Smooth muscle cell (in vitro differentiated cells): ENCODE measurements at regions not wholly inside any gene's neighbourhood (a gene's known extent, or its start where the extent isn't known, plus 50 kb on each side); places are given as distances from the start of the nearest gene placed in this dataset.

ENCODE experiments used
- DNase-seq: peaks from one replicate; lab custom pipeline; 2025; ENCODE audit not compliant: unreplicated experiment; lab: John Stamatoyannopoulos, UW
- H2AFZ ChIP-seq: fragments of 200-600 bp; sonication (generic); 2 replicates; pipeline ENCODE4 v1.6.0; 2016; ENCODE audit warnings: antibody characterized with exemption, low read depth, mild to moderate bottlenecking
- H3F3A ChIP-seq: fragments of 200-600 bp; sonication (generic); 2 replicates; pipeline ENCODE4 v1.6.0; 2017; ENCODE audit warnings: antibody characterized with exemption, low read depth
- H3K27ac ChIP-seq: fragments of 200-600 bp; sonication (generic); 2 replicates; pipeline ENCODE4 v1.5.1; 2016; ENCODE audit warnings: low read depth, mild to moderate bottlenecking
- H3K27me3 ChIP-seq: fragments of 200-600 bp; sonication (generic); 2 replicates; pipeline ENCODE4 v1.6.1; 2016; ENCODE audit warnings: low read depth, mild to moderate bottlenecking
- H3K36me3 ChIP-seq: fragments of 200-600 bp; sonication (generic); 2 replicates; pipeline ENCODE4 v1.5.1; 2016; ENCODE audit warnings: low read depth
- H3K4me1 ChIP-seq: fragments of 200-600 bp; sonication (generic); 2 replicates; pipeline ENCODE4 v1.5.1; 2016; ENCODE audit warnings: low read depth
- H3K4me2 ChIP-seq: fragments of 200-600 bp; sonication (generic); 2 replicates; pipeline ENCODE4 v1.6.0; 2016; ENCODE audit warnings: mild to moderate bottlenecking
- H3K4me3 ChIP-seq: fragments of 200-600 bp; sonication (generic); 2 replicates; pipeline ENCODE4 v1.5.1; 2016; ENCODE audit warnings: mild to moderate bottlenecking
- H3K79me2 ChIP-seq: fragments of 200-600 bp; sonication (generic); 2 replicates; pipeline ENCODE4 v1.6.0; 2016; ENCODE audit warnings: low read depth, mild to moderate bottlenecking
- H3K9ac ChIP-seq: fragments of 200-600 bp; sonication (generic); 2 replicates; pipeline ENCODE4 v1.6.0; 2016; ENCODE audit warnings: low read depth
- H3K9me3 ChIP-seq: fragments of 200-600 bp; sonication (generic); replicated peaks from 2 replicates; pipeline ENCODE4 v1.5.1; 2016; ENCODE audit warnings: low read depth
- H4K20me1 ChIP-seq: fragments of 200-600 bp; sonication (generic); 2 replicates; pipeline ENCODE4 v1.6.0; 2016; ENCODE audit warnings: low read depth
- WGBS: methylation state at CpG from one replicate; pipeline ENCODE4 v1.1.7; 2016; ENCODE audit warnings: low lambda C conversion rate; 5-methylcytosine and 5-hydroxymethylcytosine counted together
- TF ChIP-seq, protein P1 (sequence below): fragments of 200-600 bp; sonication (generic); IDR thresholded peaks from 2 replicates; pipeline ENCODE4 v1.5.1; 2017; ENCODE audit warnings: borderline replicate concordance, mild to moderate bottlenecking, antibody characterized with exemption; ENCODE audit not compliant: insufficient read depth, poor library complexity, severe bottlenecking

DNA sequence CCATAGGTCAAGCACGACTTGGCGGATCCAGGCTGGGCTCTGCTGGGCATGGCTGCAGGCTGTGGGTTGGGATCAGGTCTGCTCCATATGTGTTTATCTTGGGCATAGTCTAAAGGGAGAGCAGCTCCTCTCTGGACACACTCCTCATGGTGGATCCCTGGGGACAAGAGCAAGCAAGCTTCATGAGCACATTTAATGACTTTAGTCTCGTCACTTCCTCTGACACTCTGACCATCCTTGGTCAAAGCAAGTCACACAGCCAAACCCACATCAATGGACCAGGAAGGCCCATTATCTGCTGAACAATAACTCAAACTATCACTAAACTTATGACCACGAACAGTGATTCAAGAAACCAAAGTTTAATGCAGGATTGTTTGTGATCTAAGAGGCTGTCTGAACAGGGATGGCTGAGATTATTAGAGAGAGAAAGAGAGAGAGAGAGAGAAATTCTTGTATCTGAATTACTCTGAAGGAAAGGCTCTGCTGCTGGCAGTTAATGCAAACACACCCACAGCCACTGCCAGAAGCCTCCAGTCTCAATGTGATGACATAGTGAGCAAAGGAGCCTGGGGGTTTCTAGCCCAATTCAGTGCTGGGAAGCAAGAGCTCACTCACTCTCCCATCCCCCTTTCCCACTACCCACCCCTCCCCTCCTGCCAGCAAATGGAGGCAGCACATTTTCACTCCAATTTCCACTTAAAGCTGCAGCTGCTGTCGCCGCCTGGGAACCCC lies 490.2 kb upstream of the SULF2 start:
- H4K20me1 ChIP-seq, result no peaks in the 10 kb centered on the region
- no peak for DNase-seq
- no peaks in the 10 kb centered on the region for H3K9me3 ChIP-seq
- H3K27ac ChIP-seq, result peak overlapping the region; percentile 81
- no peaks in the 10 kb centered on the region for H3K27me3 ChIP-seq
- TF ChIP-seq, protein P1, sequence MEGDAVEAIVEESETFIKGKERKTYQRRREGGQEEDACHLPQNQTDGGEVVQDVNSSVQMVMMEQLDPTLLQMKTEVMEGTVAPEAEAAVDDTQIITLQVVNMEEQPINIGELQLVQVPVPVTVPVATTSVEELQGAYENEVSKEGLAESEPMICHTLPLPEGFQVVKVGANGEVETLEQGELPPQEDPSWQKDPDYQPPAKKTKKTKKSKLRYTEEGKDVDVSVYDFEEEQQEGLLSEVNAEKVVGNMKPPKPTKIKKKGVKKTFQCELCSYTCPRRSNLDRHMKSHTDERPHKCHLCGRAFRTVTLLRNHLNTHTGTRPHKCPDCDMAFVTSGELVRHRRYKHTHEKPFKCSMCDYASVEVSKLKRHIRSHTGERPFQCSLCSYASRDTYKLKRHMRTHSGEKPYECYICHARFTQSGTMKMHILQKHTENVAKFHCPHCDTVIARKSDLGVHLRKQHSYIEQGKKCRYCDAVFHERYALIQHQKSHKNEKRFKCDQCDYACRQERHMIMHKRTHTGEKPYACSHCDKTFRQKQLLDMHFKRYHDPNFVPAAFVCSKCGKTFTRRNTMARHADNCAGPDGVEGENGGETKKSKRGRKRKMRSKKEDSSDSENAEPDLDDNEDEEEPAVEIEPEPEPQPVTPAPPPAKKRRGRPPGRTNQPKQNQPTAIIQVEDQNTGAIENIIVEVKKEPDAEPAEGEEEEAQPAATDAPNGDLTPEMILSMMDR, result no peak
- peaks cover 25% of the 10 kb centered on the region for H3K4me1 ChIP-seq
- WGBS, result 41% methylated on average over 6 of the region's 6 CpGs
- no peak overlapping the region for H3K4me3 ChIP-seq
- no peaks in the 10 kb centered on the region for H3K36me3 ChIP-seq
- no peaks in the 10 kb centered on the region for H3K79me2 ChIP-seq
- peak overlapping the region; percentile 63 for H3K9ac ChIP-seq
- H3K4me2 ChIP-seq, result peak overlapping the region; percentile 66
- peaks cover 10% of the 10 kb centered on the region for H3F3A ChIP-seq
- H2AFZ ChIP-seq, result peak overlapping the region; percentile 75

GRCh38 chr20:48273843-48274242 lies 488.6 kb upstream of the SULF2 start:
- peaks cover 4% of the 10 kb centered on the region for H3F3A ChIP-seq
- no peak overlapping the region for H3K9ac ChIP-seq
- no peak overlapping the region for H2AFZ ChIP-seq
- H3K27me3 ChIP-seq, result no peaks in the 10 kb centered on the region
- H3K4me2 ChIP-seq, result no peak overlapping the region
- H3K79me2 ChIP-seq, result no peaks in the 10 kb centered on the region
- TF ChIP-seq, protein P1, result no peak
- no peaks in the 10 kb centered on the region for H3K9me3 ChIP-seq
- no peak overlapping the region for H3K4me3 ChIP-seq
- no peaks in the 10 kb centered on the region for H3K36me3 ChIP-seq
- peaks cover 25% of the 10 kb centered on the region for H3K4me1 ChIP-seq
- no peaks in the 10 kb centered on the region for H4K20me1 ChIP-seq
- no peak for DNase-seq
- no peak overlapping the region for H3K27ac ChIP-seq

- Histone ChIP-seq H3K4me3 (no peak overlapping the region), H2AFZ (no peak overlapping the region), H3K36me3 (no peaks in the 10 kb centered on the region), H3K79me2 (no peaks in the 10 kb centered on the region), H3F3A (no peaks in the 10 kb centered on the region), H3K4me2 (no peak overlapping the region), H3K9ac (no peak overlapping the region), H3K4me1 (peaks cover 10% of the 10 kb centered on the region), H3K27ac (no peak overlapping the region), H3K9me3 (no peaks in the 10 kb centered on the region), H3K27me3 (no peaks in the 10 kb centered on the region), H4K20me1 (no peaks in the 10 kb centered on the region)
- DNase-seq, result no peak
- TF ChIP-seq, protein P1, result no peak
- WGBS, result 75% methylated on average over 1 of the region's 1 CpG
Observed at GRCh38 chr20:48270885-48271284, 485.6 kb upstream of the SULF2 start.

- Histone ChIP-seq H3K79me2 (no peaks in the 10 kb centered on the region), H2AFZ (no peak overlapping the region), H3F3A (no peaks in the 10 kb centered on the region), H3K27ac (no peak overlapping the region), H3K4me1 (no peaks in the 10 kb centered on the region), H3K9me3 (no peaks in the 10 kb centered on the region), H3K9ac (no peak overlapping the region), H3K27me3 (no peaks in the 10 kb centered on the region), H3K36me3 (no peaks in the 10 kb centered on the region), H4K20me1 (no peaks in the 10 kb centered on the region), H3K4me2 (no peak overlapping the region), H3K4me3 (no peak overlapping the region)
- WGBS, result 92% methylated on average over 19 of the region's 19 CpGs
- no peak for DNase-seq
- TF ChIP-seq, protein P1, result no peak
Observed at GRCh38 chr20:48267860-48268633, 482.8 kb upstream of the SULF2 start.
